Endothelial cell of umbilical vein (primary cell): ENCODE measurements at regions not wholly inside any gene's neighbourhood (a gene's known extent, or its start where the extent isn't known, plus 50 kb on each side); places are given as distances from the start of the nearest gene placed in this dataset.

ENCODE experiments used
- BruUV-seq: library from RNA; stranded (reverse); fragments of 400-500 nt; replicated peaks from 2 replicates; lab custom pipeline; 2021; lab: Mats Ljungman, UMichigan
- CTCF ChIA-PET: fragments of 300-600, 350-600 bp; sonication (Branson Sonifier 250); formaldehyde crosslinking; loops from one replicate; lab custom pipeline; 2021; ENCODE audit warnings: antibody characterized with exemption, inconsistent platforms; lab: Charles Lee
- POLR2A ChIA-PET: fragments of 300-600, 350-600 bp; sonication (Branson Sonifier 250); formaldehyde crosslinking; loops from one replicate; lab custom pipeline; 2021; ENCODE audit warnings: antibody characterized with exemption, inconsistent platforms; lab: Charles Lee
- DNase-seq: peaks from one replicate; pipeline ENCODE4 v3.0.0-alpha.2; 2011; ENCODE audit warnings: low read depth, low spot score
- FAIRE-seq: peaks from 2 replicates; lab custom pipeline; 2011; peaks lifted over from hg19 to GRCh38; lab: Jason Lieb, UNC
- H2AFZ ChIP-seq: 2 replicates; pipeline ENCODE4 v1.6.0; 2012; ENCODE audit warnings: low read depth, low read length, control low read depth, inconsistent platforms
- H3K27ac ChIP-seq: 2 replicates; pipeline ENCODE4 v1.5.1; 2011; ENCODE audit warnings: low read depth, mild to moderate bottlenecking, control low read depth, low read length, moderate library complexity; ENCODE audit not compliant: insufficient read depth
- H3K27me3 ChIP-seq, 2 experiments: 2 replicates each; pipeline versions ENCODE4 v1.6.0 to v1.6.1; 2011; ENCODE audit warnings: low read length in 2 of 2, mixed read lengths in 1 of 2; ENCODE audit not compliant: control insufficient read depth in 2 of 2, insufficient read depth in 2 of 2
- H3K36me3 ChIP-seq, 2 experiments: 2 replicates in 1 of 2; 3 replicates in 1 of 2; pipeline ENCODE4 v1.5.1; 2011; ENCODE audit warnings: low read length in 2 of 2, mild to moderate bottlenecking in 1 of 2, moderate library complexity in 1 of 2; ENCODE audit not compliant: control insufficient read depth in 2 of 2, insufficient read depth in 2 of 2; ENCODE audit errors: extremely low read depth in 1 of 2
- H3K4me1 ChIP-seq: 3 replicates; pipeline ENCODE4 v1.5.1; 2011; ENCODE audit warnings: mild to moderate bottlenecking, low read length; ENCODE audit not compliant: control insufficient read depth, insufficient read depth; ENCODE audit errors: extremely low read depth
- H3K4me2 ChIP-seq: 2 replicates; pipeline ENCODE4 v1.6.1; 2011; ENCODE audit warnings: low read length, control low read depth, mixed read lengths; ENCODE audit not compliant: insufficient read depth
- H3K4me3 ChIP-seq, 3 experiments: fragments of 200-600 bp in 1 of 3; sonication (generic), shearing (Covaris generic) in 1 of 3; replicated peaks in 1 of 3; 2 replicates each; pipeline ENCODE4 v1.5.1; 2011 to 2016; ENCODE audit warnings: control low read depth in 3 of 3, low read length in 3 of 3, mild to moderate bottlenecking in 2 of 3, inconsistent platforms in 1 of 3, low read depth in 1 of 3, moderate library complexity in 1 of 3; ENCODE audit not compliant: insufficient read depth in 1 of 3
- H3K79me2 ChIP-seq: 2 replicates; pipeline ENCODE4 v1.6.0; 2012; ENCODE audit warnings: low read length, inconsistent platforms; ENCODE audit not compliant: control insufficient read depth, insufficient read depth
- H3K9ac ChIP-seq: replicated peaks from 2 replicates; pipeline ENCODE3; 2011; ENCODE audit warnings: low read length, control low read depth; ENCODE audit not compliant: insufficient read depth; ENCODE audit errors: extremely low read depth
- H3K9me1 ChIP-seq: replicated peaks from 3 replicates; pipeline ENCODE4 v1.6.0; 2011; ENCODE audit warnings: mild to moderate bottlenecking, low read length; ENCODE audit not compliant: control insufficient read depth, insufficient read depth; ENCODE audit errors: extremely low read depth
- H3K9me3 ChIP-seq: replicated peaks from 2 replicates; pipeline ENCODE4 v1.5.1; 2012; ENCODE audit warnings: low read length, inconsistent platforms; ENCODE audit not compliant: control insufficient read depth, insufficient read depth
- H4K20me1 ChIP-seq: replicated peaks from 2 replicates; pipeline ENCODE3; 2011; ENCODE audit warnings: mild to moderate bottlenecking, low read length; ENCODE audit not compliant: control insufficient read depth, insufficient read depth; ENCODE audit errors: extremely low read depth
- EZH2 ChIP-seq: IDR thresholded peaks from 2 replicates; pipeline ENCODE4 v1.6.1; 2012; ENCODE audit warnings: borderline replicate concordance, low read depth, mild to moderate bottlenecking, moderate library complexity, low read length, inconsistent platforms; ENCODE audit not compliant: severe bottlenecking
- FOS ChIP-seq: IDR thresholded peaks from 2 replicates; pipeline ENCODE4 v1.6.1; 2011; ENCODE audit warnings: mild to moderate bottlenecking, low read length, moderate library complexity, borderline replicate concordance; ENCODE audit not compliant: insufficient read depth
- GATA2 ChIP-seq: IDR thresholded peaks from 2 replicates; pipeline ENCODE4 v1.7.0; 2011; ENCODE audit warnings: low read depth, mild to moderate bottlenecking, moderate library complexity, mixed read lengths, low read length; ENCODE audit not compliant: insufficient read length, insufficient read depth
- JUN ChIP-seq: IDR thresholded peaks from 2 replicates; pipeline ENCODE4 v1.6.1; 2011; ENCODE audit warnings: borderline replicate concordance, low read depth; ENCODE audit not compliant: insufficient read length, insufficient read depth
- MYC ChIP-seq: IDR thresholded peaks from one replicate; pipeline ENCODE4 v1.6.1; 2011; ENCODE audit warnings: mild to moderate bottlenecking, low read depth, low read length
- POLR2A ChIP-seq: IDR thresholded peaks from 2 replicates; pipeline ENCODE4 v1.6.1; 2012; ENCODE audit warnings: low read depth, mild to moderate bottlenecking, control low read depth, low read length
- POLR2AphosphoS5 ChIP-seq: IDR thresholded peaks from 2 replicates; pipeline ENCODE4 v1.6.1; 2012; ENCODE audit warnings: low read depth, mild to moderate bottlenecking, control low read depth, low read length, moderate library complexity; ENCODE audit not compliant: insufficient read depth
- dilution Hi-C: fragments of 300-500 bp; cut with MboI; formaldehyde crosslinking; loops from one replicate; pipeline ENCODE4 v1.15.0; 2019; ENCODE audit warnings: low sequenced_read_pairs; ENCODE audit not compliant: extremely low pct_ligation_motif_present
- intact Hi-C: fragments of 100-400 bp; cut with micrococcal nuclease; formaldehyde crosslinking; loops from one replicate; pipeline ENCODE4 v1.10.0; 2022
- TF ChIP-seq, protein P1 (sequence below), 2 donors: IDR thresholded peaks; 1 replicate in 1 of 2; 2 replicates in 1 of 2; pipeline ENCODE4 v1.5.1; 2011; ENCODE audit warnings: low read length in 2 of 2, mild to moderate bottlenecking in 2 of 2, moderate library complexity in 2 of 2, control low read depth in 1 of 2, inconsistent platforms in 1 of 2, low read depth in 1 of 2; ENCODE audit not compliant: insufficient read depth in 1 of 2; ENCODE audit errors: extremely low read depth in 1 of 2
- TF ChIP-seq, protein P2 (sequence below): IDR thresholded peaks from 2 replicates; pipeline ENCODE4 v1.6.1; 2011; ENCODE audit not compliant: insufficient read depth, insufficient read length

DNA sequence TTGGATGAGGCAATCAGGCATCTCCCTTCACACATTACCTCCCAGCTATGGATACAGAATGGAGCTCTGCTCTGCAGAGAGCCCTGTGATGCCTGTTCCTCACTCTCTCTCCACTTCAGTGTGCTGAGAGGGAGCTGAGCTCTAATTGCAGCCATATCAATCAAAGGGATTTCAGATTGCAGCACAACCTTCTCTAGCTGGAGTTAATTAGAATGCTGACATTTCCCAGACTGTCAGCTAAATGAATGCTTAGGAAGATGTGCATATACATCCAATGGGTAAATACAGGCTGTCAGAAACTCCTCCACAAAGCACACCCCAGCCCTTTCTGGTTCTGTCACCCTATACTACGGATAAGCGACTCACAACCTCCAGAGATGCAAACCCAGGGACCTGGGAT is 402.6 kb downstream of the EIPR1 start:
- BruUV-seq: no TSS peak
- peaks cover 5% of the 10 kb centered on the region for H3K9me3 ChIP-seq
- no peaks in the 10 kb centered on the region for H3K4me1 ChIP-seq
- H3K9ac ChIP-seq: no peak overlapping the region
- no peaks in the 10 kb centered on the region for H4K20me1 ChIP-seq
- no peak for FAIRE-seq
- CTCF ChIA-PET: no interaction called here
- no peak overlapping the region for H2AFZ ChIP-seq
- no peak for DNase-seq
- intact Hi-C loops: no loop called here
- no peaks in the 10 kb centered on the region for H3K9me1 ChIP-seq
- dilution Hi-C loops: no loop called here
- TF ChIP-seq POLR2AphosphoS5: no peak
- TF ChIP-seq POLR2A: no peak
- no peak for TF ChIP-seq MYC
- TF ChIP-seq EZH2: no peak
- no peak for TF ChIP-seq JUN
- no peak for TF ChIP-seq GATA2
- TF ChIP-seq, protein P1, sequence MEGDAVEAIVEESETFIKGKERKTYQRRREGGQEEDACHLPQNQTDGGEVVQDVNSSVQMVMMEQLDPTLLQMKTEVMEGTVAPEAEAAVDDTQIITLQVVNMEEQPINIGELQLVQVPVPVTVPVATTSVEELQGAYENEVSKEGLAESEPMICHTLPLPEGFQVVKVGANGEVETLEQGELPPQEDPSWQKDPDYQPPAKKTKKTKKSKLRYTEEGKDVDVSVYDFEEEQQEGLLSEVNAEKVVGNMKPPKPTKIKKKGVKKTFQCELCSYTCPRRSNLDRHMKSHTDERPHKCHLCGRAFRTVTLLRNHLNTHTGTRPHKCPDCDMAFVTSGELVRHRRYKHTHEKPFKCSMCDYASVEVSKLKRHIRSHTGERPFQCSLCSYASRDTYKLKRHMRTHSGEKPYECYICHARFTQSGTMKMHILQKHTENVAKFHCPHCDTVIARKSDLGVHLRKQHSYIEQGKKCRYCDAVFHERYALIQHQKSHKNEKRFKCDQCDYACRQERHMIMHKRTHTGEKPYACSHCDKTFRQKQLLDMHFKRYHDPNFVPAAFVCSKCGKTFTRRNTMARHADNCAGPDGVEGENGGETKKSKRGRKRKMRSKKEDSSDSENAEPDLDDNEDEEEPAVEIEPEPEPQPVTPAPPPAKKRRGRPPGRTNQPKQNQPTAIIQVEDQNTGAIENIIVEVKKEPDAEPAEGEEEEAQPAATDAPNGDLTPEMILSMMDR (IDR thresholded peaks at IDR 0.05; ENCODE audit: extremely low read depth in 1 of 2, insufficient read depth in 1 of 2, low read depth in 1 of 2, low read length in 2 of 2): no peak
- TF ChIP-seq, protein P2, sequence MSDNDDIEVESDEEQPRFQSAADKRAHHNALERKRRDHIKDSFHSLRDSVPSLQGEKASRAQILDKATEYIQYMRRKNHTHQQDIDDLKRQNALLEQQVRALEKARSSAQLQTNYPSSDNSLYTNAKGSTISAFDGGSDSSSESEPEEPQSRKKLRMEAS: no peak
- TF ChIP-seq FOS: no peak
- POLR2A ChIA-PET: no interaction called here
- H3K4me3 ChIP-seq: no peak overlapping the region
- H3K36me3 ChIP-seq: no peaks in the 10 kb centered on the region
- H3K79me2 ChIP-seq: no peaks in the 10 kb centered on the region
- H3K27ac ChIP-seq: no peak overlapping the region
- no peak overlapping the region for H3K4me2 ChIP-seq
- no peaks in the 10 kb centered on the region for H3K27me3 ChIP-seq
